NOMO-1 treated with DMSO at 0.1 percent for 48 hours (cell line): ENCODE measurements at regions not wholly inside any gene's neighbourhood (a gene's known extent, or its start where the extent isn't known, plus 50 kb on each side); places are given as distances from the start of the nearest gene placed in this dataset.

Experiments used
- DNase-seq: peaks from one replicate; lab custom pipeline; 2025; ENCODE audit not compliant: unreplicated experiment; lab: John Stamatoyannopoulos, UW

- DNase-seq = no peak
These were observed 147.8 kb upstream of the ATP1B1 start for GRCh38 chr1:168958562-168959289.

DNA sequence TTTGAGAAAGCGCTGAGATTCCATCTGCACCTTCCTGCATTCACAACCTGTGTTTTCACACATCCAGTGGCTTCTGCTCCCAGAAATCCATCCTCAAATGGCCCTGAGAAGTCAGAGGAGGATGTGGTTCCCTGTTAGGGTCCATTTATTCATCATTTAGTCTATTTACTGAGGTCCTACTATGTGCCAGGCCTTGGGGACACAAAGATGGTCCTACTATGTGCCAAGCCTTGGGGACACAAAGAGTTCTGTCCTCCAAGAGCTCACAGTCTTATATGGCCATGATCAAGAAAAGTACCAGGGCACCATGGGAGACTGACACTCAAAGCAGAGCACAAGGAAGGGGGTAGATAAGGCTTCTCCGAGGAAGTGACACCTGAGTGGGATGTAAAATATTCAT lies 147.1 kb upstream of the ATP1B1 start:
- no peak for DNase-seq

DNA sequence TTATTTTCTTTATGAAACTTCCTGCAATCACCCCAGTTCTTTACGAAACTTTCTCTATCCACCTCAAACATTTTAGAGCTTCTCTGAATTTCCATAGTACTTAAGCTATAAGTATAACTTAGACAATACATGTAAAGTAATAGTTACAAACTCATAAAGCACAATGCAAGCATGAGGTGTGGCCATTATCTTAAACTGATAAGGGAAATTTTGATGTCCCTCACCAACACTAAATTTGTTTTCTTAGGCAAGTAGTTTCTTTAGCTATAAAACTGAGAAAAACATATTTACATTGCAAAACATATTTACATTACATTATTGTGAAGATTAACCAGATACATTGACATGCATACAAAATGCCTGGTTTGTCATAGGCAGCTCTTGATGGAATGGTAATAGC lies 146.4 kb upstream of the ATP1B1 start:
- DNase-seq = no peak

DNA sequence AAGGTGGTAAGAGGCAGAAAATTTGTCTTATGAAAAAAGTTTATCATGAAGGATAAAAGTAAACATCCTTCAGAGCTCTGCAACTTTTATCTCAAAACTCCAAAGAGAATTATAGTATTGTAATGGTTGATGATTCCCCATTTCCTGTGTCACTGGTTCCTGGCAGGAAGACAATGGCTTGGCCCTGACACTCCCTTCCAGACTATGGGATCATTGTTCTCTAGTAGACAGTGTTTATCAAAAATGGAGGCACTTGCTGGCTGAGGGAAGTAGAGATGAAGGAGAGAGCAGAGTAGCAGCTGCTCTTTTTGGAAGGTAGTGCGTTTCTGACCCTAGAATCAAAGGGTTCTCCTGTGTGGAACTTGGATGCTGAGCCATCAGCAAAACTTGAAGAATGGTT lies 145.9 kb upstream of the ATP1B1 start:
- no peak for DNase-seq

GRCh38 chr1:168963601-168964000 lies 142.9 kb upstream of the ATP1B1 start:
- DNase-seq = no peak

DNA sequence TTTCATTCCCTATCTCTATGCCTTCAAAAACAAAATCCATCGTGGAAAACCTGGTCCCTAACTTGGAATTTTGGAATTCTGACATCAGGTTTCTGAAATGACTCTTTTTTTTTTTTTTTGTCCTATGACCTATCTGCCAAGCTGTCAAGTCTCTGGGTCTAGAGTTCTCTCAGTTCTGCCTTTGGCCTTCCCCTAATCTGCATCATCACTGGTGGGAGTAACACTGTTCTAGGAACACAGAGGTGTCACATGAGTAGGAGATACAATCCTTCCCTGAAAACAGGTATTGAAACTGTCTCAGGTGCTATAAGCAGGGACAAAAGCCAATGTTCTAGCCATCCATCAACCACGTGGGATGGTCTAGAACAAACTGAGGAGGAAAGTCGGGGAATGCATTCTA lies 142.0 kb upstream of the ATP1B1 start:
- no peak for DNase-seq

DNA sequence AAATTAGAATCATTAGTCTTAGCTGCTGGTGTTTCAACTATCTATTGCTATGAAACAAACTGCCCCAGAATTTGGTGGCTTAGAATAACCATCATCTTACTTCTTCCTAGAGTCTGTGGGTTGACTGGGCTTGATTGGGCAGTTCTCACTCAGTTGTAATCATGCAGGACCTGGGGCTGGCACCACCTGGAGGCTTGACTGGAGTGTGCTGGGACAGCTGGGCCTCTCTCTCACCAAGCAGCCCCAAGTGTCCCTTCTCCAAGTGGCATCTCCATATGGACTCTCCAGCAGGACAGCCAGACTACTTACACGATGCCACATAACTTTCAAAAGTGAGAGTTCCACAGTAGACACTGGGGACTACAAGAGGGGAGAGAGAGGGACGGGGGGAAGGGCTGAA lies 140.3 kb upstream of the ATP1B1 start:
- no peak for DNase-seq

GRCh38 chr1:168966636-168967035 lies 139.9 kb upstream of the ATP1B1 start:
- no peak for DNase-seq

- DNase-seq = no peak
These were observed 135.4 kb upstream of the ATP1B1 start for GRCh38 chr1:168970926-168971659.

DNA sequence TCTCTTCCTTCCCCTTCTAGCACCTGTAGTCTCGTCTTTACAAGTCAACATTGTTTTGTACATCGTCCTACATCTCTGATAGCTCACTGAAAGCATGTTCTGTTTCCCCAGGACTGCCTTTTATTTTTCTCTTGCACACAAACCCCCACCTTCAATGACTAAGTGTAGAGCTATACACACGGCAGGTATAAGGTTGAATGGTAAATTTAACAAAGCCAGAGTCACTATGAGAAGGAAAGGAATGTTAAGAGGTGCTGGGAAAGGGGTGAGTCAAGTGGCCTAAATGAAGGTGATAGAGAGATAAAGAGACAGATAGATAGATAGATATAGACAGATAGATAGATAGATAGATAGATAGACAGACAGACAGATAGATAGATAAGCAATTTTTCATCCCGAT lies 134.3 kb upstream of the ATP1B1 start:
- DNase-seq = no peak

DNA sequence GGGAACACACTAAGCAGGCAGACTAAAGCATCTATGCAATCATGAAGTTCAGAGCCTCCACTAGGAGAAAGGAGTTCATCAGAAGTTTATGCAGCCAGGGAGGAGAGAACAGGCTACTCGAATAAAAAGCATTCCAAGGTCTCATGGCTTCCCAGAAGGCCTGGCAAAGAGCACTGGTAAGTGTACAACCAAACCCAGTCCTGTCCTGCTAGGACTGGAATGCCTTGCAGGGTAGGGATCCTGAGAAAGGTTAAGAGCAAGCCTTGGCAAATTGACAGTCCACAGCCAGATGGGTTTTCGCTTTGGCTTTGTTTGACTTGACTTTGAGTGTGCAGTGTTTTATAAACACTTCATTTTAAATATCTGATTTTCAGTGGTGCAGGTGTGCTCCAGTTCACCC lies 133.6 kb upstream of the ATP1B1 start:
- DNase-seq = no peak

GRCh38 chr1:168974117-168974516 lies 132.4 kb upstream of the ATP1B1 start:
- DNase-seq = no peak

- no peak for DNase-seq
These were observed 131.9 kb upstream of the ATP1B1 start for GRCh38 chr1:168974611-168975010.

DNA sequence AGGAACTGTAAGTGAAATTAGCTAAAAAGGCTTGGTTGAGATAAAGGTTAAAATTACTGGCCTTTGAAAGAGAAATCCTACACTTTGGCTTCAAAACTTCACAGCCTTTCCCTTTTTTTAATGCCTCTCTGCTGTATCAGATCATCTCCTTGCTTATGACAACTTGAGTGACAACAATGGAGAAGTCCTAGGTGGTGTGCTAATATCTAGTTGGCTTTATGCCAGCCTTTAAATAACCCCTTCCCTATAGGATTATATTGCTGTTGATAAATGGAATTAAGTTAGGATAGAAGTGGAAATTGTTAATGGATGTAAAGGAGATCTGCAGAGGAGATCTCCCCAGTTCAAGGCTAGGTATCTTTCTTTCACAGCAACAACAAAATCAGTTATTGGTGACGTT lies 130.2 kb upstream of the ATP1B1 start:
- DNase-seq = no peak

- DNase-seq = no peak
These were observed 128.9 kb upstream of the ATP1B1 start for GRCh38 chr1:168977618-168978017.

DNA sequence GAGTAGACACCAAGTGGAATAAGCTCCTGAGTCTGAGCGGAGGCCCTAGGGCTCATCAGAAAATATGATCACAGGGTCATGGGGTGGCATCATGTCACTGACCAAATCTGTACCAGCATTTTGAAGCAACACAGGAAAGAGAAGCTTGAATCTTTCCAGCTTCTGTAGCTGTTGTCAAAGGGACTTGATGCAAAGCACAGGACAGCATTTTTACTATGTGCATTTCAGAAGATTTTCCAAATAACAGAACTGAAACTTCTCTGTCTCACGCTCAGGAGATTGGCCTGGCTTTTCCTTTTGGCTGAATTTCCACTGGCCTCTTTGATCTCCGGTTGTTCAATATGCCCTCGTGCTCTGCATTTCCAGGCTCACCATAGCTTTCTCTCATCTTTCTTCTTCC lies 127.2 kb upstream of the ATP1B1 start:
- no peak for DNase-seq

- no peak for DNase-seq
These were observed 126.3 kb upstream of the ATP1B1 start for GRCh38 chr1:168980180-168980579.

DNA sequence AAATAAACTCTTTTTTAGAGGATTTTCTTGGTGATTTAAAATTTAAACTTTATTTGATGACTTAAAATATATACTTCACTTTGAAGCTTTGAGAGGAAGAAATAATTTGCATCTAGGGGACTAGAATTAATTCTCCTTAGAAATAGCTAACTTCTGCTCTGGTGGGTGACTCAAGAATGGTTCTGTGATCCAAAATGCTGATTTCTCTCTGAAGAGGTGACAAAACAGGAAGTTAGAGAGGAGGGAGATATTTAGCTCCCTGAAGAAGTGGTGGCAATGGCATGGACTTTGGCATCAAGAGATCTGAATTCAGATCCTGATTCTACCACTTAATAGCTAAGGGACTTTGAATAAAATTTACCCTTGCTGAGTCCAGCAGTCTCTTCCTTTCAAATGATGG lies 125.8 kb upstream of the ATP1B1 start:
- no peak for DNase-seq

DNA sequence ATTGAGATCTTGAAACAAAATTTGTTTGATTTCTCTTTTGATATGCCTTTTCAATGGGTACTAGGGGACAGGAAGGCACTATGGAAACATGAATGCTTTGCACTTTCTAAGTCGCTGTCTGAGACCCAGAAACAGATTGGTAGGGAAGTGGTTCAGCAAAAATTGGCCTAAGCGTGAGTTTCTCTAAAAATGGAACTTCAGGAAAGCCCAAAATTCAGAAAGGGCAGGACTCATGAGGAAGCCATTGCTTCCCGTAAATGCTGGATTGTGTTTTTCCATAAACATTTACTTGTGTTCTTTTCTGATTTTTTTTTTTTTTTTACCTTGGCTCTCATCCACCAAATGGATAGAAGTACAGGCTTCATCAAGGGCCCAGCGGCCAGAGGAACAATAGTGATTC lies 123.7 kb upstream of the ATP1B1 start:
- no peak for DNase-seq

DNA sequence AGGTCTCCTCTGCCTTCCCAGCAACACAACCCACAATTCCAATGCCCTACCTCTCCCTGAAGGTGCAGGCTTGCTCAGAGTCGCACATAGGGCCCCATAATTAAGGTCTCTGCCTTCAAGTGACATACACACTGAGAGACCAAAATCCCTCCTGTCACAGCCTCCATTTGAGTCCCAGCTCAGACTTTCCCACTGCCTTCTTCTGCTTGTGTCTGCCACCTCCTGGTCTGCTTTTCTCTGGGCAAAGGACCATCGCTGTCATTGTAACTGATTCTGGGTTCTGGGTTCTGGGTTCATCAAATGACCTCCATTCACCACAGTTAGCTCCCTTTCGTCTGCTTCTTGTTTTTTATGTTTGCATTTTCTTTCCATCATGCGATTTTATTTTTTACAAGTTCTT lies 119.2 kb upstream of the ATP1B1 start:
- no peak for DNase-seq

GRCh38 chr1:168987923-168988322 lies 118.6 kb upstream of the ATP1B1 start:
- no peak for DNase-seq

DNA sequence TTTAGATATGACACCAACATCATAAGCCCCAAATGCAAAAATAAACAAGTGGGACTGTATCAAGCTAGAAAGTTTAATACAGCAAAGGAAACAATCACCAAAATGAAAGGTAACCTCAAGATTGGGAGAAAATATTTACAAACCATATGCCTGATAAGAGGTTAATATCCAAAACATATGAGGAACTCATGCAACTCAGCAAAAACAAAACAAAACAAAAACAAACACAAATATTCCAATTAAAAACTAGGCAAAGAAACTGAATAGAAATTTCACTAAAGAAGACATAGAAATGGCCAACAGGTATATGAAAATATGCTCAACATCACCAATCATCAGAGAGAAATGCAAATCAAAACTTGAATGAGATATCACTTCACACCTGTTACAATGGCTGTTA lies 116.5 kb upstream of the ATP1B1 start:
- no peak for DNase-seq
